Neural cell (in vitro differentiated cells): ENCODE measurements at regions not wholly inside any gene's neighbourhood (a gene's known extent, or its start where the extent isn't known, plus 50 kb on each side); places are given as distances from the start of the nearest gene placed in this dataset.

Experiments
- H2AFZ ChIP-seq: fragments of 200-600, 300-800 bp; sonication (generic), shearing (Covaris generic); 2 replicates; pipeline ENCODE4 v1.6.0; 2014; ENCODE audit warnings: low read depth, mild to moderate bottlenecking, antibody characterized with exemption, low read length, moderate library complexity
- H3F3A ChIP-seq: fragments of 200-600 bp; shearing (Covaris generic); 2 replicates; pipeline ENCODE4 v1.6.1; 2016; ENCODE audit warnings: mild to moderate bottlenecking, moderate library complexity, mixed read lengths, antibody characterized with exemption, low read length; ENCODE audit not compliant: insufficient read depth, poor library complexity, severe bottlenecking
- H3K27ac ChIP-seq: fragments of 200-600, 300-800 bp; sonication (generic), shearing (Covaris generic); 2 replicates; pipeline ENCODE4 v1.5.1; 2014; ENCODE audit warnings: mild to moderate bottlenecking, low read length, moderate library complexity
- H3K27me3 ChIP-seq: fragments of 300-800, 200-600 bp; sonication (generic), shearing (Covaris generic); 2 replicates; pipeline ENCODE4 v1.6.0; 2014; ENCODE audit warnings: mild to moderate bottlenecking, low read depth, low read length, moderate library complexity; ENCODE audit not compliant: insufficient read depth
- H3K36me3 ChIP-seq: fragments of 300-800, 200-600 bp; sonication (generic), shearing (Covaris generic); 2 replicates; pipeline ENCODE4 v1.5.1; 2014; ENCODE audit warnings: mild to moderate bottlenecking, antibody characterized with exemption, low read length, moderate library complexity; ENCODE audit not compliant: insufficient read depth
- H3K4me2 ChIP-seq: fragments of 300-800, 200-600 bp; sonication (generic), shearing (Covaris generic); 2 replicates; pipeline ENCODE4 v1.6.0; 2014; ENCODE audit warnings: mild to moderate bottlenecking, low read length
- H3K4me3 ChIP-seq: fragments of 300-800, 200-600 bp; sonication (generic), shearing (Covaris generic); 2 replicates; pipeline ENCODE4 v1.5.1; 2014; ENCODE audit warnings: mild to moderate bottlenecking, low read length, moderate library complexity
- H3K79me2 ChIP-seq: fragments of 200-600 bp; shearing (Covaris generic); replicated peaks from 2 replicates; pipeline ENCODE4 v1.6.0; 2014; ENCODE audit warnings: mild to moderate bottlenecking, low read length, moderate library complexity; ENCODE audit not compliant: insufficient read depth
- H3K9ac ChIP-seq: fragments of 300-800, 200-600 bp; sonication (generic), shearing (Covaris generic); 2 replicates; pipeline ENCODE4 v1.6.1; 2016; ENCODE audit warnings: mild to moderate bottlenecking, low read length, mixed read lengths
- H3K9me2 ChIP-seq: fragments of 200-600 bp; shearing (Covaris generic); 2 replicates; pipeline ENCODE4 v1.6.1; 2016; ENCODE audit warnings: mild to moderate bottlenecking, low read length, mixed read lengths; ENCODE audit not compliant: insufficient read depth
- H3K9me3 ChIP-seq: fragments of 200-600, 300-800 bp; sonication (generic), shearing (Covaris generic); 2 replicates; pipeline ENCODE4 v1.6.1; 2016; ENCODE audit warnings: mild to moderate bottlenecking, mixed run types, low read length, moderate library complexity, mixed read lengths
- H4K20me1 ChIP-seq: fragments of 200-600 bp; shearing (Covaris generic); 2 replicates; pipeline ENCODE4 v1.6.1; 2016; ENCODE audit warnings: mild to moderate bottlenecking, mixed run types; ENCODE audit not compliant: insufficient read depth
- CTCF ChIP-seq: fragments of 450-650 bp; IDR thresholded peaks from 2 replicates; pipeline ENCODE4 v1.5.1; 2014; ENCODE audit warnings: antibody characterized with exemption, mild to moderate bottlenecking, moderate library complexity; ENCODE audit not compliant: poor library complexity, severe bottlenecking
- EP300 ChIP-seq: fragments of 450-650 bp; conservative IDR thresholded peaks from 2 replicates; pipeline ENCODE4 v1.6.1; 2014; ENCODE audit warnings: antibody characterized with exemption, mild to moderate bottlenecking, moderate library complexity; ENCODE audit not compliant: poor library complexity, severe bottlenecking
- EZH2 ChIP-seq: fragments of 200-600, 300-800 bp; shearing (Covaris generic), sonication (generic); IDR thresholded peaks from 2 replicates; pipeline ENCODE4 v1.6.1; 2014; ENCODE audit warnings: antibody characterized with exemption, low read length, borderline replicate concordance, mild to moderate bottlenecking; ENCODE audit not compliant: insufficient read depth, poor library complexity, severe bottlenecking
- MXI1 ChIP-seq: fragments of 450-650 bp; conservative IDR thresholded peaks from 2 replicates; pipeline ENCODE4 v1.6.1; 2014; ENCODE audit warnings: antibody characterized with exemption, mild to moderate bottlenecking; ENCODE audit not compliant: poor library complexity, severe bottlenecking
- POLR2AphosphoS5 ChIP-seq: IDR thresholded peaks from 2 replicates; pipeline ENCODE4 v1.6.1; 2012
- RAD21 ChIP-seq: fragments of 450-650 bp; conservative IDR thresholded peaks from 2 replicates; pipeline ENCODE4 v1.6.1; 2014; ENCODE audit warnings: antibody characterized with exemption, mild to moderate bottlenecking, moderate library complexity
- SMC3 ChIP-seq: fragments of 450-650 bp; conservative IDR thresholded peaks from 2 replicates; pipeline ENCODE4 v1.6.1; 2014; ENCODE audit warnings: antibody characterized with exemption, mild to moderate bottlenecking, moderate library complexity; ENCODE audit not compliant: poor library complexity
- TAF1 ChIP-seq: IDR thresholded peaks from 2 replicates; pipeline ENCODE4 v1.6.1; 2012; ENCODE audit warnings: low read depth
- TF ChIP-seq, protein P1 (sequence below): IDR thresholded peaks from 2 replicates; pipeline ENCODE4 v1.6.1; 2012; ENCODE audit warnings: borderline replicate concordance

DNA sequence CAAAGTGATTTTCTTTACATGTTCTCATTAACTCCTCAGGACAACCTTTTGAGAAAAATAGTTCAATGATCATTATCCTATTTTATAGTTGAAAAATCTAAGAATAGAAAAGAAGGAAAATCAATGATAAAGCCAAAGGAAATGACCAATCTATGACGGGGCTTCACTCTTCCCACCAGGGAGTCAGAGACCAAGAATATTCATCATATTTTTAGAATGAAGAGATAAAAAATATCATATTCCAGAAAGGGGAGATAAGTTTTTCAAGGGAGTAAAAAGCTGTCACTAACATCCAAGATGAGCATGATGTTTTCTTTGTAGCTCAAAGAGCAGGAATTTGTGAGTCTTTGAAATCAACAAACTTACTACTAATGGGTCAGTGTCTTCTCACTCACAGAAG, 71.5 kb upstream of the LPP start:
- Histone ChIP-seq H3K4me2 (no peak overlapping the region), H3K9me3 (no peaks in the 10 kb centered on the region)
- TF ChIP-seq POLR2AphosphoS5 (no peak), MXI1 (no peak), EZH2 (no peak), SMC3 (no peak), RAD21 (no peak), EP300 (no peak), TAF1 (no peak), CTCF (no peak)
- TF ChIP-seq, protein P1, sequence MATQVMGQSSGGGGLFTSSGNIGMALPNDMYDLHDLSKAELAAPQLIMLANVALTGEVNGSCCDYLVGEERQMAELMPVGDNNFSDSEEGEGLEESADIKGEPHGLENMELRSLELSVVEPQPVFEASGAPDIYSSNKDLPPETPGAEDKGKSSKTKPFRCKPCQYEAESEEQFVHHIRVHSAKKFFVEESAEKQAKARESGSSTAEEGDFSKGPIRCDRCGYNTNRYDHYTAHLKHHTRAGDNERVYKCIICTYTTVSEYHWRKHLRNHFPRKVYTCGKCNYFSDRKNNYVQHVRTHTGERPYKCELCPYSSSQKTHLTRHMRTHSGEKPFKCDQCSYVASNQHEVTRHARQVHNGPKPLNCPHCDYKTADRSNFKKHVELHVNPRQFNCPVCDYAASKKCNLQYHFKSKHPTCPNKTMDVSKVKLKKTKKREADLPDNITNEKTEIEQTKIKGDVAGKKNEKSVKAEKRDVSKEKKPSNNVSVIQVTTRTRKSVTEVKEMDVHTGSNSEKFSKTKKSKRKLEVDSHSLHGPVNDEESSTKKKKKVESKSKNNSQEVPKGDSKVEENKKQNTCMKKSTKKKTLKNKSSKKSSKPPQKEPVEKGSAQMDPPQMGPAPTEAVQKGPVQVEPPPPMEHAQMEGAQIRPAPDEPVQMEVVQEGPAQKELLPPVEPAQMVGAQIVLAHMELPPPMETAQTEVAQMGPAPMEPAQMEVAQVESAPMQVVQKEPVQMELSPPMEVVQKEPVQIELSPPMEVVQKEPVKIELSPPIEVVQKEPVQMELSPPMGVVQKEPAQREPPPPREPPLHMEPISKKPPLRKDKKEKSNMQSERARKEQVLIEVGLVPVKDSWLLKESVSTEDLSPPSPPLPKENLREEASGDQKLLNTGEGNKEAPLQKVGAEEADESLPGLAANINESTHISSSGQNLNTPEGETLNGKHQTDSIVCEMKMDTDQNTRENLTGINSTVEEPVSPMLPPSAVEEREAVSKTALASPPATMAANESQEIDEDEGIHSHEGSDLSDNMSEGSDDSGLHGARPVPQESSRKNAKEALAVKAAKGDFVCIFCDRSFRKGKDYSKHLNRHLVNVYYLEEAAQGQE, result no peak

GRCh38 chr3:188083011-188083410, 70.9 kb upstream of the LPP start:
- Histone ChIP-seq H2AFZ (no peak overlapping the region), H3K27me3 (no peaks in the 10 kb centered on the region), H3K27ac (no peak overlapping the region), H3K79me2 (no peaks in the 10 kb centered on the region), H3K9me2 (no peaks in the 10 kb centered on the region), H4K20me1 (no peaks in the 10 kb centered on the region), H3K4me3 (no peak overlapping the region), H3K36me3 (no peaks in the 10 kb centered on the region), H3K9me3 (no peaks in the 10 kb centered on the region), H3K9ac (no peak overlapping the region), H3K4me2 (no peak overlapping the region), H3F3A (no peaks in the 10 kb centered on the region)
- TF ChIP-seq CTCF, result no peak

More for the DNA sequence above, 71.5 kb upstream of the LPP start:
- Histone ChIP-seq H4K20me1 (no peaks in the 10 kb centered on the region), H2AFZ (no peak overlapping the region), H3K4me3 (no peak overlapping the region), H3K9me2 (no peaks in the 10 kb centered on the region), H3F3A (no peaks in the 10 kb centered on the region), H3K36me3 (no peaks in the 10 kb centered on the region), H3K27ac (no peak overlapping the region), H3K9ac (no peak overlapping the region), H3K27me3 (no peaks in the 10 kb centered on the region), H3K79me2 (no peaks in the 10 kb centered on the region)
